Activated CD4-positive, CD25-positive, alpha-beta regulatory T cell (primary cell): ENCODE measurements at regions not wholly inside any gene's neighbourhood (a gene's known extent, or its start where the extent isn't known, plus 50 kb on each side); places are given as distances from the start of the nearest gene placed in this dataset.

ENCODE experiments used
- DNase-seq, 4 experiments: peaks; one replicate each; lab custom pipeline; 2025; lab: John Stamatoyannopoulos, UW

GRCh38 chr1:14189381-14189780 lies 409.1 kb upstream of the KAZN start:
- DNase-seq = no peak

GRCh38 chr1:14190508-14190907 lies 408.0 kb upstream of the KAZN start:
- DNase-seq = no peak

GRCh38 chr1:14194511-14194910 lies 404.0 kb upstream of the KAZN start:
- DNase-seq = no peak

- DNase-seq = no peak
Observed at GRCh38 chr1:14205066-14205465, 393.4 kb upstream of the KAZN start.

GRCh38 chr1:14215151-14215550 lies 383.3 kb upstream of the KAZN start:
- no peak for DNase-seq

GRCh38 chr1:14217384-14217783 lies 381.1 kb upstream of the KAZN start:
- no peak for DNase-seq

GRCh38 chr1:14220324-14220723 lies 378.2 kb upstream of the KAZN start:
- DNase-seq = no peak

- DNase-seq = no peak
Observed at GRCh38 chr1:14220811-14221210, 377.7 kb upstream of the KAZN start.

GRCh38 chr1:14222086-14222485 lies 376.4 kb upstream of the KAZN start:
- no peak for DNase-seq

GRCh38 chr1:14228677-14229076 lies 369.8 kb upstream of the KAZN start:
- no peak for DNase-seq

- DNase-seq = no peak
Observed at GRCh38 chr1:14233510-14233909, 365.0 kb upstream of the KAZN start.

GRCh38 chr1:14236097-14236496 lies 362.4 kb upstream of the KAZN start:
- no peak for DNase-seq

GRCh38 chr1:14238472-14239307 lies 359.8 kb upstream of the KAZN start:
- DNase-seq = no peak

GRCh38 chr1:14240265-14240664 lies 358.2 kb upstream of the KAZN start:
- no peak for DNase-seq

- DNase-seq = no peak
Observed at GRCh38 chr1:14242123-14242522, 356.4 kb upstream of the KAZN start.

GRCh38 chr1:14242870-14243269 lies 355.6 kb upstream of the KAZN start:
- DNase-seq = no peak

- no peak for DNase-seq
Observed at GRCh38 chr1:14245954-14246353, 352.5 kb upstream of the KAZN start.

- DNase-seq = no peak
Observed at GRCh38 chr1:14246471-14246870, 352.0 kb upstream of the KAZN start.

GRCh38 chr1:14247666-14248065 lies 350.8 kb upstream of the KAZN start:
- DNase-seq = no peak

- DNase-seq = no peak
Observed at GRCh38 chr1:14251871-14252270, 346.6 kb upstream of the KAZN start.

GRCh38 chr1:14253676-14254075 lies 344.8 kb upstream of the KAZN start:
- no peak for DNase-seq

- DNase-seq = no peak
Observed at GRCh38 chr1:14254251-14254650, 344.2 kb upstream of the KAZN start.

GRCh38 chr1:14255233-14255632 lies 343.3 kb upstream of the KAZN start:
- no peak for DNase-seq

- DNase-seq = no peak
Observed at GRCh38 chr1:14255711-14256110, 342.8 kb upstream of the KAZN start.
